ENCODE measurements at regions not wholly inside any gene's neighbourhood (a gene's known extent, or its start where the extent isn't known, plus 50 kb on each side); places are given as distances from the start of the nearest gene placed in this dataset.

DNA sequence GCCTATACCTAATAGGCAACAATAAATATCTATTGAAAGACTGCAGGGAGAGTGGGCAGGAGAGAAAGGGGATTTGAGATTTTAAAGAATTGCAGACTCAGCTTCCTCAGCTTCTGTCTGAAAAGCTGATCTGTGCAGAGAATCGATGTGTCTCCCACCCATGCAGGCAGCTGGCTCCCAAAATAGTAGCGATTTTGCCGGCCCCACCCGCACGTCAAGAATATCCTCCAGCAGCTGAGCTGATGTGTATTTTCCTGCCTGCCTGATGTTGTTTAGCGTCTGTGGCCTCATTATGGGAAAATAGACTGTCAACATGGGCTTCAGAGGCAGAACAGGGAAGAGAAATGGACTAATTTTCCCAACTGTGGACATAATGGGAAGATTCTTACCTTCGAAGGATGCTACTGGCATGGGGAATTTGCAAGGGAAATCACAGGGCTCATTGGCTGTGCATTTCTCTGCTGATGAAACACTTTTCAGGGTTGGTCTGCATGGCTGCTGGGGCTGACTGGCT, 699.8 kb downstream of the PTPRU start:
- no peak for DNase-seq (ENCODE audit: low spot score)
- Histone ChIP-seq H3K27ac (ENCODE audit: low read depth in 1 of 2, low read length in 2 of 2) (no peak overlapping the region), H3K4me1 (ENCODE audit: control insufficient read depth in 4 of 4, insufficient read depth in 4 of 4, low read length in 3 of 4) (no peaks in the 10 kb centered on the region), H3K9ac (ENCODE audit: low read depth in 1 of 2, low read length in 2 of 2) (no peak overlapping the region), H3K9me3 (ENCODE audit: control insufficient read depth in 4 of 4, low read length in 3 of 4) (no peaks in the 10 kb centered on the region), H3K27me3 (ENCODE audit: control insufficient read depth in 4 of 4, insufficient read depth in 4 of 4, low read length in 3 of 4) (peaks cover 0 to 7% (median 0%) of the 10 kb centered on the region in 4 donors), H3K36me3 (ENCODE audit: control insufficient read depth in 4 of 4, insufficient read depth in 3 of 4, low read depth in 1 of 4, low read length in 3 of 4) (no peaks in the 10 kb centered on the region), H3K4me3 (ENCODE audit: low read depth in 1 of 3, low read length in 3 of 3) (no peak overlapping the region)
- TF ChIP-seq EGR1 (IDR thresholded peaks at IDR 0.05; ENCODE audit: low read depth in 2 of 2) = no peak
- no peak for TF ChIP-seq TAF1 (conservative IDR thresholded peaks at IDR 0.05)
- TF ChIP-seq SP1 (IDR thresholded peaks at IDR 0.05) = no peak
- TF ChIP-seq NR2F2 (IDR thresholded peaks at IDR 0.05) = no peak
- TF ChIP-seq, protein P1, sequence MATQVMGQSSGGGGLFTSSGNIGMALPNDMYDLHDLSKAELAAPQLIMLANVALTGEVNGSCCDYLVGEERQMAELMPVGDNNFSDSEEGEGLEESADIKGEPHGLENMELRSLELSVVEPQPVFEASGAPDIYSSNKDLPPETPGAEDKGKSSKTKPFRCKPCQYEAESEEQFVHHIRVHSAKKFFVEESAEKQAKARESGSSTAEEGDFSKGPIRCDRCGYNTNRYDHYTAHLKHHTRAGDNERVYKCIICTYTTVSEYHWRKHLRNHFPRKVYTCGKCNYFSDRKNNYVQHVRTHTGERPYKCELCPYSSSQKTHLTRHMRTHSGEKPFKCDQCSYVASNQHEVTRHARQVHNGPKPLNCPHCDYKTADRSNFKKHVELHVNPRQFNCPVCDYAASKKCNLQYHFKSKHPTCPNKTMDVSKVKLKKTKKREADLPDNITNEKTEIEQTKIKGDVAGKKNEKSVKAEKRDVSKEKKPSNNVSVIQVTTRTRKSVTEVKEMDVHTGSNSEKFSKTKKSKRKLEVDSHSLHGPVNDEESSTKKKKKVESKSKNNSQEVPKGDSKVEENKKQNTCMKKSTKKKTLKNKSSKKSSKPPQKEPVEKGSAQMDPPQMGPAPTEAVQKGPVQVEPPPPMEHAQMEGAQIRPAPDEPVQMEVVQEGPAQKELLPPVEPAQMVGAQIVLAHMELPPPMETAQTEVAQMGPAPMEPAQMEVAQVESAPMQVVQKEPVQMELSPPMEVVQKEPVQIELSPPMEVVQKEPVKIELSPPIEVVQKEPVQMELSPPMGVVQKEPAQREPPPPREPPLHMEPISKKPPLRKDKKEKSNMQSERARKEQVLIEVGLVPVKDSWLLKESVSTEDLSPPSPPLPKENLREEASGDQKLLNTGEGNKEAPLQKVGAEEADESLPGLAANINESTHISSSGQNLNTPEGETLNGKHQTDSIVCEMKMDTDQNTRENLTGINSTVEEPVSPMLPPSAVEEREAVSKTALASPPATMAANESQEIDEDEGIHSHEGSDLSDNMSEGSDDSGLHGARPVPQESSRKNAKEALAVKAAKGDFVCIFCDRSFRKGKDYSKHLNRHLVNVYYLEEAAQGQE (IDR thresholded peaks at IDR 0.05) = no peak
- no peak for TF ChIP-seq FOXA1 (IDR thresholded peaks at IDR 0.05)
- no peak for TF ChIP-seq RAD21 (IDR thresholded peaks at IDR 0.05)
- no peak for TF ChIP-seq JUND (IDR thresholded peaks at IDR 0.05)
- TF ChIP-seq, protein P2, sequence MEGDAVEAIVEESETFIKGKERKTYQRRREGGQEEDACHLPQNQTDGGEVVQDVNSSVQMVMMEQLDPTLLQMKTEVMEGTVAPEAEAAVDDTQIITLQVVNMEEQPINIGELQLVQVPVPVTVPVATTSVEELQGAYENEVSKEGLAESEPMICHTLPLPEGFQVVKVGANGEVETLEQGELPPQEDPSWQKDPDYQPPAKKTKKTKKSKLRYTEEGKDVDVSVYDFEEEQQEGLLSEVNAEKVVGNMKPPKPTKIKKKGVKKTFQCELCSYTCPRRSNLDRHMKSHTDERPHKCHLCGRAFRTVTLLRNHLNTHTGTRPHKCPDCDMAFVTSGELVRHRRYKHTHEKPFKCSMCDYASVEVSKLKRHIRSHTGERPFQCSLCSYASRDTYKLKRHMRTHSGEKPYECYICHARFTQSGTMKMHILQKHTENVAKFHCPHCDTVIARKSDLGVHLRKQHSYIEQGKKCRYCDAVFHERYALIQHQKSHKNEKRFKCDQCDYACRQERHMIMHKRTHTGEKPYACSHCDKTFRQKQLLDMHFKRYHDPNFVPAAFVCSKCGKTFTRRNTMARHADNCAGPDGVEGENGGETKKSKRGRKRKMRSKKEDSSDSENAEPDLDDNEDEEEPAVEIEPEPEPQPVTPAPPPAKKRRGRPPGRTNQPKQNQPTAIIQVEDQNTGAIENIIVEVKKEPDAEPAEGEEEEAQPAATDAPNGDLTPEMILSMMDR (IDR thresholded peaks at IDR 0.05; ENCODE audit: low read depth, low read length, missing input control) = no peak
- no peak for TF ChIP-seq FOXA2 (IDR thresholded peaks at IDR 0.05)
- TF ChIP-seq, protein P3, sequence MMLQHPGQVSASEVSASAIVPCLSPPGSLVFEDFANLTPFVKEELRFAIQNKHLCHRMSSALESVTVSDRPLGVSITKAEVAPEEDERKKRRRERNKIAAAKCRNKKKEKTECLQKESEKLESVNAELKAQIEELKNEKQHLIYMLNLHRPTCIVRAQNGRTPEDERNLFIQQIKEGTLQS (IDR thresholded peaks at IDR 0.05) = no peak
- no peak for TF ChIP-seq GABPA (IDR thresholded peaks at IDR 0.05 in 1 of 2, conservative IDR thresholded peaks at IDR 0.05 in 1 of 2)
- TF ChIP-seq RXRA (IDR thresholded peaks at IDR 0.05) = no peak
- WGBS = 73% methylated on average over 7 of the region's 7 CpGs

DNA sequence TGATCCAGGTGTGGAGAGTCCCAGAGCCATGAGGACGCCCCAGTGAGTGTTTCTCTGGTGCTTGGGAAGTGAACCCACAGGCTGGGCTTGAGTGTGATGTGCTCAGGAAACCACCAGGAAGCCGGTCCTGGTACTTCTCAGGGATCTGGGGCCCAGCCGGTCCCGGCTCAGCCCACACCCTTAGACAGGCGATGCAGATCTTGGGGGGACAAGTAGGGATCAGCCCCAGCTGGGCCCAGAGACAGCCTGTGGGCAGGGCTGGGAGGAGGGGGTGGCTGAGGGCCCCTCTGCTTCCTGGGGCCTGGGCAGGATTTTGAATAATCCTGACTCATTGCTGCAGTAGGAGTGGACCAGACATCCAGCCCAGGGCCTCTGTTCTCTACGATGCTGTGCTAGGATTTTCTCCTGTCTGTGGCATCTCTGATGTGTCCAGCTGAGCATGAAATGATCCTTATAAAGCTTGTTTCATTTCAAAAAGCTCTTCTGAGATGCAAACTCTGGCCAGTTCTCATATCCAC, 698.0 kb downstream of the PTPRU start:
- H3K4me1 ChIP-seq (ENCODE audit: control insufficient read depth in 4 of 4, insufficient read depth in 4 of 4, low read length in 3 of 4) = no peaks in the 10 kb centered on the region
- no peaks in the 10 kb centered on the region for H3K36me3 ChIP-seq (ENCODE audit: control insufficient read depth in 4 of 4, insufficient read depth in 3 of 4, low read depth in 1 of 4, low read length in 3 of 4)
- peaks cover 0 to 10% (median 0%) of the 10 kb centered on the region in 4 donors for H3K27me3 ChIP-seq (ENCODE audit: control insufficient read depth in 4 of 4, insufficient read depth in 4 of 4, low read length in 3 of 4)
- WGBS = 80% methylated on average over 6 of the region's 6 CpGs
- TF ChIP-seq, protein P2 (IDR thresholded peaks at IDR 0.05; ENCODE audit: low read depth, low read length, missing input control) = no peak
- TF ChIP-seq EGR1 (IDR thresholded peaks at IDR 0.05; ENCODE audit: low read depth in 2 of 2) (no peak), GABPA (IDR thresholded peaks at IDR 0.05 in 1 of 2, conservative IDR thresholded peaks at IDR 0.05 in 1 of 2) (no peak), HNF4G (IDR thresholded peaks at IDR 0.05) (no peak), JUND (IDR thresholded peaks at IDR 0.05) (no peak), FOXA2 (IDR thresholded peaks at IDR 0.05) (no peak), SP1 (IDR thresholded peaks at IDR 0.05) (no peak), YY1 (IDR thresholded peaks at IDR 0.05) (no peak)
- H3K9me3 ChIP-seq (ENCODE audit: control insufficient read depth in 4 of 4, low read length in 3 of 4) = no peaks in the 10 kb centered on the region
- no peak overlapping the region for H3K27ac ChIP-seq (ENCODE audit: low read depth in 1 of 2, low read length in 2 of 2)
- no peak overlapping the region for H3K9ac ChIP-seq (ENCODE audit: low read depth in 1 of 2, low read length in 2 of 2)
- no peak overlapping the region for H3K4me3 ChIP-seq (ENCODE audit: low read depth in 1 of 3, low read length in 3 of 3)
- DNase-seq (ENCODE audit: low spot score) = no peak
